ENCODE measurements at regions not wholly inside any gene's neighbourhood (a gene's known extent, or its start where the extent isn't known, plus 50 kb on each side); places are given as distances from the start of the nearest gene placed in this dataset.

GRCh38 chrX:134742573-134742972, 54.4 kb downstream of the PABIR2 start:
- Histone ChIP-seq H3K9me2 (ENCODE audit: insufficient read depth) (no peaks in the 10 kb centered on the region), H3K36me3 (ENCODE audit: control insufficient read depth in 1 of 2, insufficient read depth in 2 of 2, low read length in 2 of 2) (no peaks in the 10 kb centered on the region), H3K4me3 (replicated peaks in 1 of 2; ENCODE audit: low read depth in 1 of 2, low read length in 2 of 2) (no peak overlapping the region), H3K79me2 (ENCODE audit: insufficient read depth, low read length) (no peaks in the 10 kb centered on the region), H3K4me1 (ENCODE audit: control insufficient read depth in 1 of 2, insufficient read depth in 2 of 2, low read length in 2 of 2) (no peaks in the 10 kb centered on the region), H2AFZ (ENCODE audit: low read depth, low read length, poor library complexity, severe bottlenecking) (no peak overlapping the region), H4K20me1 (ENCODE audit: insufficient read depth) (no peaks in the 10 kb centered on the region), H3K9me3 (ENCODE audit: control insufficient read depth in 1 of 2, insufficient read depth in 1 of 2, low read depth in 1 of 2, low read length in 2 of 2) (no peaks in the 10 kb centered on the region), H3K9ac (ENCODE audit: low read length) (no peak overlapping the region), H3K27me3 (ENCODE audit: insufficient read depth, low read length) (no peaks in the 10 kb centered on the region), H3K27ac (ENCODE audit: low read depth, low read length) (no peak overlapping the region), H3K4me2 (ENCODE audit: low read length) (no peak overlapping the region)
- ChIA-PET POLR2A (no interaction called here), CTCF (no interaction called here), RAD21 (ENCODE audit: low non-redundant PET in 1 of 2, low total read pairs in 2 of 2, uncharacterized antibody in 2 of 2, unreplicated experiment in 2 of 2) (no interaction called here)
- DNase-seq (ENCODE audit: low read depth, low spot score), result no peak
- intact Hi-C loops (cut with micrococcal nuclease), result no loop called here
- no TSS peak for BruUV-seq (replicated peaks)
- no peak for TF ChIP-seq SIN3A (IDR thresholded peaks at IDR 0.05; ENCODE audit: low read depth)
- TF ChIP-seq POLR2AphosphoS5 (IDR thresholded peaks at IDR 0.05; ENCODE audit: low read depth, low read length), result no peak
- TF ChIP-seq FOSL1 (IDR thresholded peaks at IDR 0.05; ENCODE audit: low read depth), result no peak
- no peak for ATAC-seq

DNA sequence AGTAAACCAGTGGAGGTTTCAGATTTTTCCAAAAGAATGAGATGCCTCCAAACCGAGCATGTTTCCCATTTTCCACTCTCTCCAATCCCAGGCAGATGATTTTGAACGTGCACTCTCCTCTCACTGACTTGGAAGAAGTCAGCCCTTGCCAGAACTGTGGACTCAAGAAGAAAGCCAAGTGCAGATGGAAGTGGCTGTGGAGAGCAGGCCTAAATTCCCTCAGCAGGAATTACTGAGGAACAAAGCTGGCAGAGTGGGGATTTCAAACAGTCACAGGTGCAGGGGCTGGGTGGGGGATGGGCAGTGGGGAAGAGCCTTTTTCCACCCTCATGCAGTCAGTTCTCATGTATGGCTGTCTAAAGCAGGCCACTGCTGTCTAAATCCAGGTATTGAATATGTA, 55.3 kb downstream of the PABIR2 start:
- no peaks in the 10 kb centered on the region for H3K27me3 ChIP-seq (ENCODE audit: insufficient read depth, low read length)
- no TSS peak for BruUV-seq (replicated peaks)
- H3K36me3 ChIP-seq (ENCODE audit: control insufficient read depth in 1 of 2, insufficient read depth in 2 of 2, low read length in 2 of 2), result no peaks in the 10 kb centered on the region
- no peaks in the 10 kb centered on the region for H3K79me2 ChIP-seq (ENCODE audit: insufficient read depth, low read length)
- RAD21 ChIA-PET (ENCODE audit: low non-redundant PET in 1 of 2, low total read pairs in 2 of 2, uncharacterized antibody in 2 of 2, unreplicated experiment in 2 of 2), result no interaction called here
- no peak overlapping the region for H3K27ac ChIP-seq (ENCODE audit: low read depth, low read length)
- H3K9me2 ChIP-seq (ENCODE audit: insufficient read depth), result no peaks in the 10 kb centered on the region
- intact Hi-C loops (cut with micrococcal nuclease), result no loop called here
- H3K9me3 ChIP-seq (ENCODE audit: control insufficient read depth in 1 of 2, insufficient read depth in 1 of 2, low read depth in 1 of 2, low read length in 2 of 2), result no peaks in the 10 kb centered on the region
- H2AFZ ChIP-seq (ENCODE audit: low read depth, low read length, poor library complexity, severe bottlenecking), result no peak overlapping the region
- no peak for DNase-seq (ENCODE audit: low read depth, low spot score)
- H3K9ac ChIP-seq (ENCODE audit: low read length), result no peak overlapping the region
- no peaks in the 10 kb centered on the region for H3K4me1 ChIP-seq (ENCODE audit: control insufficient read depth in 1 of 2, insufficient read depth in 2 of 2, low read length in 2 of 2)
- CTCF ChIA-PET, result no interaction called here
- POLR2A ChIA-PET, result no interaction called here
- no peak overlapping the region for H3K4me3 ChIP-seq (replicated peaks in 1 of 2; ENCODE audit: low read depth in 1 of 2, low read length in 2 of 2)
- no peak for ATAC-seq
- no peaks in the 10 kb centered on the region for H4K20me1 ChIP-seq (ENCODE audit: insufficient read depth)
- H3K4me2 ChIP-seq (ENCODE audit: low read length), result no peak overlapping the region
- TF ChIP-seq CBX3 (IDR thresholded peaks at IDR 0.05; ENCODE audit: low read depth) (no peak), FOSL1 (IDR thresholded peaks at IDR 0.05; ENCODE audit: low read depth) (no peak), SRF (IDR thresholded peaks at IDR 0.05; ENCODE audit: low read depth) (no peak), SIN3A (IDR thresholded peaks at IDR 0.05; ENCODE audit: low read depth) (no peak), MAX (IDR thresholded peaks at IDR 0.05) (no peak), POLR2A (IDR thresholded peaks at IDR 0.05; ENCODE audit: borderline replicate concordance, extremely low read depth, insufficient read depth, insufficient read length) (no peak), SP1 (IDR thresholded peaks at IDR 0.05; ENCODE audit: low read depth) (no peak), POLR2AphosphoS5 (IDR thresholded peaks at IDR 0.05; ENCODE audit: low read depth, low read length) (no peak), CEBPB (IDR thresholded peaks at IDR 0.05; ENCODE audit: low read depth) (no peak)
